Cardiac septum (tissue), 1 donor: ENCODE measurements at regions not wholly inside any gene's neighbourhood (a gene's known extent, or its start where the extent isn't known, plus 50 kb on each side); places are given as distances from the start of the nearest gene placed in this dataset.

Experiments
- DNase-seq: peaks from one replicate; pipeline ENCODE4 v3.0.0-alpha.2; 2020; ENCODE audit warnings: low spot score
- intact Hi-C: fragments of 100-400 bp; cut with DNase I; formaldehyde crosslinking; loops from one replicate; pipeline ENCODE4 v1.14.0; 2022
- donor health status: DM: no; HTN: no; CAD: no.

DNA sequence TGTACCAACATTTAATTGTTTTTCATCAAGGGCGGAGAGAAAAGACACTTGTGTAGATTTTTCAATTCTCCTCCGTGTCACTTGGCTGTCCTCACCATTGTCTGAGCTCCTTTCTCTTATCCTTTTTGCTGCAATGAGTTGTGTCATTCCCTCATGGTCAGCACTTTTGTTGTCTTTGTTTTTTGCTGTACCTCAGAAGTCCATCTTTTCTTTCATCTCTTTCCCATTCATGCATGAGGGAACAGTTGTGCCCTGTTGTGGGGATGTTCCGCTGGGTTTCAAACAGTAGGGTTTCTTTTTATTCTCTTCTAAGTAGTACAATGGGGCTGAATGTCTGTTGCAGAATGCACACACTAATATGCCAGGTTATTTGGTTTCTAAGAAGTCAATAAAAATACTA lies 222.6 kb downstream of the TM9SF2 start:
- intact Hi-C loops = no loop called here
- DNase-seq = no peak

DNA sequence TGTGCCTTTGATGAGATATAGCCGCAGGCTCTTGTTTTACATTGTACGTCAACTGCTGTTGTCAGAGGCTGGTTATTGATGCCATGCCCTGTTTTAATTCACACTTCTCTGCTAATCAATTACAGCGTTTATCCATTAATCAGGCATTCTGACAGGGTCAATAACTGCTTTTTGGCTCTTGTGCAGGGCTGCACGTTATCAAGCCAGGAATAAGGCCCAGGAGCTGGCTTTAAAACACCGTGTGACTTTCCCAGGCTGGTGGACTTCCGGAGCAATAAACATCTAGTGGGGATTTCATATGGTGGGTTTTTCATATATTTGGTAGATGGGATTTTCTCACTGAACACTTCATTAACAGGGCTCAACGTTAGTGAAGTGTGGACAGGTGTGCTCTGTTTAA lies 221.7 kb downstream of the TM9SF2 start:
- intact Hi-C loops = no loop called here
- DNase-seq = no peak

DNA sequence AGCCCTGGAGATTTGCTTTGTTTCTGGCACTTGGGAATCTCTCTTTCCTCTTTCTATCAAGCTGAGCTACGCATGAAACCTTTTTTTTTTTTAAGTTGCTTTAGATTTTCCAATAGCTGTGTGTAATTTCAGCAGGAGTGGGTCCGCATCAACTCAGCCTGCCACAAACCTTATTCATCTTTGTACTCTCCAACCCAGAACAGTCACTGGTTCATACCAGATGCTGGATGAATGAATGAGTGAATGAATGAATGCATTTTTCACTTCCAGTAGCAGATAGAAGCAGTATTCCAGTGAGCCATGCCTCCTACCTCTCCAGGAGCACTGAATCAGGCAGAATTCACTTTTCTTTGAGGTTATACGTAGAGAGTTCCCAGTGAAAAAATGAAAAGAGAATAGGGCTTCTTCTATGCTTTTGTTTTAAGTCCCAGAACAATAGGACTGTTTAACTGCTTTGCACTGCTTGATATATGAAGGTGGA lies 221.1 kb downstream of the TM9SF2 start:
- intact Hi-C loops = no loop called here
- no peak for DNase-seq

DNA sequence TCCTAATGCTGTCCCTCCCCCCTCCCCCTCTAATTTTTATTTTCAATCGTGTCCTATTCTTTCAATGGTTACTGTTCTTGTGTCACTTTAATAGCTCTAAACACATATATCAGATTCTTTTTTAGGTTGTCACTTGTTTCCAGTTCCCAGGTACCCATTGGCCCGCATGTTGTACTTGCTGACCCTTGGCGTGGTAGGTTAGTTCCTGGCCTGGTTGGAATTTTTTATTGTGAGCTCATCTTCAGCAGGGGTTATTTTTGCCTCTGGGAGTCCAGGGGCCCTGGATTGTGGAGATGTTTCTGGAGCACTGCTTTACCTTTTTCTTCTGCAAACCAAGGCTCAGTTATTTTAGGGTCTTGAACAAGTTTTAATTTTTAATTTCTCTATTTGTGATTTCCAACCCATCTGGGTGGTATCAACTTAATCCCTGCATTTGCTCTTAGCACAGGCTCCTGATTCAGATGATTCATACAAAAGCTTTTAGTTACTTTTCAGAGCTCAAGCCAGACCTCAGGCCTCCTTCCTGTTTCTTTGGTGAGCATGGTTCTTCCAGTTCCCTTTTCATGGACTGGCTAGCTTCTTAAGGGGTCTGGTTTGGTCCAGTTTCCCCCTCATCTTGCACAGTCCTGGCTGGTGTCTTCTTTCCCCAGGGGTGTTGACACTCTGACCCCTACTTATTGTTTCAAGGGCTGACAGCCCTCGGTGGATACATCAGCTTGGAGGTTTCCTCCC lies 220.5 kb downstream of the TM9SF2 start:
- intact Hi-C loops = no loop called here
- DNase-seq = no peak

DNA sequence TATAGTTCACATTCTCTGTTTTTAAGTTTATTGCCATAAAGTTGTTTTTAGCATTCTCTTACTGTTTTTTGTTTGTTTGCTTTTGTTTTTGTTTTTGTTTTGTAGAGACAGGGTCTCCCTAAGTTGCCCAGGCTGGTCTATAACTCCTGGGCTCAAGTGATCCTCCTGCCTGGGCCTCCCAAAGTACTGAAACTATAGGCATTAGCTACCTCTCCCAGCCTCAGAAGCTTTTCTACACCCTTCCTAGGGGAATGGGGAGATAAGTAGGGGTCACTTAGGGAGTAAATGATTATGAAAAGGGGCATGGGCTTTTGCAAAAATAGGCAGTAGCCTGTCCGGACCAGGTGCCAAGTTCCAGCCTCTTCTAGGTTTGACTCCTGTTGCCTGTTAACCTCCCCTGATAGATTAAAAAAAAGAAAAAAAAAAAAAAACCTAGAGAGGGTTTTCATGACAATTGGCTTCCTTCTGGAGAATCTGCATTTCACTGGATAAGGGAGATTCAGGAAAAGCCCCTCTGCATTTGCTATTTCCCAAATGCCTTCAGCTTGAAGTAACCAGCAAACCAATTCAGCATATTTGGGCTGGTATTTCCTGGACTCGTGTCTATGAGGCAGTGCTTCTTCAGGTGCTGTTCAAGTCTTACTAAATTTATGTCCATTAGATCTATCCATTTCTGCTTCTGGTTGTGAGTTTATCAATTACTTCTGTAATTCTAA lies 216.8 kb downstream of the TM9SF2 start:
- intact Hi-C loops = no loop called here
- DNase-seq = no peak

DNA sequence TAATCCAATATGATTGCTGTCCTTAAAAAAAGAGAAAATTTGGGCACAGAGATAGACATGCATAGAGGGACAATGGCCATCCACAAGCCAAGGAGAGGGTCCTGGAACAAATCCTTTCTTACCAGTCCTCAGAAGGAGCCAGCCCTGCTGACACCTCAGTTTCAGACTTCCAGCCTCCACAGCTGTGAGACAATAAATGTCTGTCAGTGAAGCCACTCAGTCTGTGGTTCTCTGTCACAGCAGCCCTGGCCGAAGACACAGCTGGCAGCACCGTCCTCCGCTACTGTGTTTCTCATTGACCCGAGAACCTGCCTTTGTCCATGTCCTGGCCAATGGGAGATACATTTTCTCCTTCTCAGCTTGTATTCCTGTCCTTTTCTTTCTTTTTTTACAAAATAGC lies 207.9 kb downstream of the TM9SF2 start:
- intact Hi-C loops = no loop called here
- DNase-seq = no peak

DNA sequence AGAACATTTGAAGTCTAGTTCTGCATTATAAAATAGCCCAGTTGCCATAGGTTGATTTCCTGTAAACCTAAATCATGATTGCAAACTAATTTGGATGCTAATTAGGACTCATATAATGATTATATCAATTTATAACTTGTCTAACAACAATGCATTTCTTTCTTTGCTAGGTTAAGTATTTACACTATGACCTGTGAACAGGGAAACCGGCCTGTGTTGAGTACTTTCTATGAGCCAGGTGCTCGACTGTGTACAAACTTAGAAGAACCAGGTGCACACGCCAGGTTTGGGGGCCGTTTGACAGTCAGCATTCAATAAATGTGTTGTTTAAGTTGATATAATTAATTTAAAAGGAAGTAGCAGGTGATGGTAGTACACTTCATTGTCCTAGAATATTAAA lies 203.1 kb downstream of the TM9SF2 start:
- no peak for DNase-seq
- intact Hi-C loops = no loop called here

DNA sequence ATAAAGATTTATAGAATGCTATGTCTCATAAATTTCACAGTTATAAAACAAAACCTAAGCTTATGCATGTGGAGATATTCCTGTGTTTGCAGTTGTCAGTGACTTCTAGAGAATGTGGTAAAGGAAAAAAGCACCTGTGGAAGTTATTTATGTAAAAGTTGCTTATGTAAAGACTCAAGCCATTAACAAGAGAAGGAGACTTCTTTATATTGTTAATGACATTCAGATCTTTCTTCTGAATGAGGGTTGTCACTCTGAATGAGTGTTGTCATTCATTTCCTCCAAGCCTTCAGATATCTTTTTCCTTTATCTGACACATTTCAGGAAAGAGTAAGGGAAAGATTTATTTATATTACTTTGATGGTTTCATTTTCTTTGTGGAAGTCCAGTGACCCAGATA lies 202.6 kb downstream of the TM9SF2 start:
- no peak for DNase-seq
- intact Hi-C loops = no loop called here

DNA sequence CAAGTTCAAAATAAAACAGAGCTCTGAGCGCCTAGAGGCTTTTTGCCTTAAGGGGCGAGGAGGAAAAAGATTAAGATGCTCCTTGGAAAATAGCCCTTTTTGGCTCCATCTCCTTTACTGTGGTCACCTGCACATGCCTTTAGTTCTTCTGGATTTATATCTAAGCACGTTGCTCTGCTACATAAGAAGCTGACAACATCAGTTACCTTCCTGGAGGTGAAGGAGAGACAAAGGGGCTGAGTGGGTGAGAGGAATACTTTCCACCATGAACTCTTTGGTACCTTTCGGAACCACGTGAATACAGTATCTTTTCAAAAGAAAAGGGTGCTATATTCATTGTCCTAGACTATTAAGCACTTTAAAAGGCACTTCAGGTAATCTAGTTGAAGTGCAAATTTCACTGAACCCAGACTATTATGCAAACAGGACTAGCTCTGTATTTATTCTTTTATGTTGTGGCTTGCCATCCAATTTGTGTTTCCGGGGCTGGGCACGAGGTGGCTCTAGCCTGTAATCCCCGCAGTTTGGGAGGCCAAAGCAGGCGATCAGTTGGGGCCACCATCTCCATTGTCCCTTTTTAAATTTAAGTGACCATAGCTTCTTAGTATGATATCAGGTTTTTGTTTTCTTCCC lies 201.5 kb downstream of the TM9SF2 start:
- intact Hi-C loops = no loop called here
- DNase-seq = no peak

DNA sequence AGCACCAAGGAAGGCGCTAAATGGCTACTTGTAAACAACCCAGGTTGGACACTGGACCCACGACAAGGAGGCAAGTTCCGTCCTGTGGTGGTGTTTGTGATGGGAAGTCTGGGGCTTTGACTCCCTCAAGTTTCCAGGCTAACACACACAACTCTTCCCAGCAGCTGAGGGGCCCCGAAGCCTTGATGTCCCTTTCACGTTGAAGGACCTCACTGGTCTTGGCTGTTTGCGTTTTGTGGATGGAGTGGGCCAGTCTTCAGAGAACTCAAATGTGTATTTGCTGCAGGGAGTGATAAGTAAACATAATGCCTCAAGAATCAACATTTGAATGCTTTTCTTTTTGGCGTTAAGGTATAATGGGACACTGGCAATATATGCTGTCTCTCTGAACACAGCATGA lies 199.2 kb downstream of the TM9SF2 start:
- intact Hi-C loops = no loop called here
- no peak for DNase-seq

DNA sequence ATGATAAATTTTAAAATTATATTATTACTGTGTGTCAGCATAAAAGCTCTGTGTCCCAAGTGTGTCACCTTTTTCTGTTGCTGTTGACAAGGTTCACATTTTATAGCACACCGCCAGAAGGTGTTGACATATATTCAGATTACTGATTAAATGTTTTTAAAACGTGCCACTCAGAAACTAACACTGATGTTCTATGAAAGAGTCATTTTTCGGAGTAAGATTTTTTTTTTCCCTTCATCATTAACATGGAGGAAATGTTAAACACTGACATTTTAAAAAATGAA lies 197.5 kb downstream of the TM9SF2 start:
- intact Hi-C loops = no loop called here
- DNase-seq = no peak

DNA sequence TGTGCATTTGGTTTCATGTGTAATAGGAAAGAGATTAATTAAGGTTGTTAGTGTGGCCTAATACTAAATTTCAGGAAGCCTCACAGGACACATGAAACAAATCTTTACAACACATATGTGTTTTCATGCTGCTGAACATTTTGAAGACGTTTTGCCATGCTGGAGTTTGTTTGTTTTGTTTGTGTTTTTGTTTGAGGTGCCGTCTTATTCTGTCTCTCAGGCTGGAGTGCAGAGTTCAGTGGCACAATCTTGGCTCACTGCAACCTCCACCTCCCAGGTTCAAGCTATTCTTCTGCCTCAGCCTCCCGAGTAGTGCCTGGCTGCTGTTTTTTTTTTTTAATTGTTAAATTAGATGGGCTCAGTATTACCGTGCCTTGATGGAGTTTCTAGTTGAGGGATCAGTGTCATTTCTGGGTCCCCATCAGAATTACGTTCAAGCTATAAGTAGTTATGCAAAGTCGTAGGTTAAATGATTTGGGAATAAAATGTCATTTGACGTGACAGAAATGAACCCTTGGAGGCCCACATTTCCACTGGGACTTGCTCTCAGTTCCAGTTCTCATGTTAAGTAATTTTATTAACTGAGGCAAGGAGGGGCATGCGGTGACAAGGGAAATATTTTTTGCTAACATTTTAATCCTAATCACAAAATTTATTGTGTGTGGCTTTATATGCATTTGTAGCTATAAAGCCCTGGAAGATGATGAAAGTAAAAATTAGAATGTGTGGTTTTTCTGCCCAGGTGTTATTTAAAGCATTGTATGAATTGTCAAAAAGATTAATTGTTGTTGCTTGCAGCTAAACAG lies 196.9 kb downstream of the TM9SF2 start:
- intact Hi-C loops = no loop called here
- DNase-seq = no peak

DNA sequence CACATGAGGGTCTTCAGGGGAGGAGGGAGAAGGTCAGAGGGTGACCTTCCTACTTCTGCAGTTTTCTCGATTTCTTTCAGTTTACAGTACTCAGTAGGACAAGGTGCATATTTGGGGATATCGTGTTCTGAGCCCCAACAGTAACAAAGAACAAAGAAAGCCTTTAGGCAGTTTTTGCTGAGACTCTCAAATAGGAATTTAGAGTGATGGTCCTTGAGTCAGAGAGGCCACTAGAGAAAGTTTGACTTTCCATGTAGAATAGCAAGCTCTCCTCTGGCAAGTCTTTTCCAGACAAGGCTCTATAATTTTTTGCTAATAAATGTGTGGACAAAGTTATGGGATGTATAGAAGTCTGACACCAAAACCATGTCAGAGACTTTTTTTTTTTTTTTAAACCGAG lies 194.6 kb downstream of the TM9SF2 start:
- no peak for DNase-seq
- intact Hi-C loops = no loop called here

DNA sequence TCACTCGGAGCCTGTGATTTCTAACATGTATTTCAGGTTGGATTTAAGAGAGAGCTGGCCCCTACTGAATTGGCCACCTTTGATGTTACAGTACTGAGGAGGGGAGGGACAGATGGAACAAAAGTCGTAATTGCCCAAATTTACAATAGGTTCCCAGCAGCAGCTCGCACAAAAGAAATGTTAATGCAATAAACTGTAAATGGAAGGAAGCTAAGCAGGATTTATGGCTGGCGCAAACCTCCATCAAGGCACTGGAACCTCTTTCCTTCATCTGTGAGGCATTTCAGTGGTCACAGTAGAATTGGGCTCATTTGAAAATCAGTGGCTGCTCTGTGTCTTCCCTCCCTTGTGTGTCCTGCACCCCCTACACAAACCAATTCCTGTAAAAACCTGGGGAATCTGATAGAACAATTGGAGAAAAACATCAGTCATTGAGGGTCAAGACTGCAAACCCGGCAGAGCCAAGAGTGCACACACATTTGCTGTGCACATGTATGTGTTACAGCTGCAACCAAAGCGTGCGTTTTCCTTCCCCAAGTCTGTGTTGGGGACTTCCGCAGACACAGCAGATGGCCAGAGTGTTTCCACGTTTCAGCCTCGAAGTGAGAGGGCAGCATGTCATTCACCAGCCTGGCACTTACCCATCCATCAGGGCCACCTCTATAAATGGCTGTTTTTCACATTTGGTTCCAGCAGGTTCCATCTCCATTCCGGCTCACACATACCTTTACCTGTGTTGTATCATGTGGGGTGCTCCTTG lies 192.8 kb downstream of the TM9SF2 start:
- intact Hi-C loops = no loop called here
- DNase-seq = no peak

DNA sequence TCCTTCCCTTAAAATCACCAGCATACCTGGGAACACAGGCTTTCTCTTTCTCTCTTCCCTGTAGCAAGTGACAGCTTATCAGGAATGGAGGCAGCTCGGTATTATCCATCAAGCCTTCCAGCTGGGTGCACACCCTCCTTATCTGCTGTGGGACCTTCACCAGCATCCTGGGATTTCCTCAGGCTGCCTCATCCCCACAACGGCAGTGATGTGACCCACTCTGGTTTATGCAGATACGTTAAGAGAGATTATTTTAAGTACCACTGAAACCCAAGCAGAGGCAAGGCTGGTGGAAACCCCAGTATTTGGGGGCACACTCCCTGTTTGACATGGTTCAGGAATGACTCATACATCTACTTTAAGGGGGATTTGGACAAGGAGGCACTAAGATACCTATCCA lies 192.1 kb downstream of the TM9SF2 start:
- DNase-seq = no peak
- intact Hi-C loops = no loop called here

DNA sequence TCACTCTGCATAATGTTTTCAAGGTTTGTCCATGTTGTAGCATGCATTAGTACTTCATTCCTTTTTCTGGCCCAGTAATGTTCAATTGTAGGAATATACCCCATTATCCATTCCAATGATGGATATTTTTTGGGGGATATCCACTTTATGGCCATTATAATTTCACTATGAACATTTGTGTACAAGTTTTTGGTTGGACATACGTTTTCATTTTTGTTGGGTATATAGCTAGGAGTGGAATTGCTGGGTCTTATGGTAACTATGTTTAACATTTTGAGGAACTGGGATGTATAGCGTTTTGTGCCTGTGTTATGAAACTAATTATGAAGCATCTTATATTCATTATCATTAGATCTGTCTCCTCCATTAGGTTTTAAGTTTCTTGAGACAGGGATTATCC lies 191.6 kb downstream of the TM9SF2 start:
- intact Hi-C loops = no loop called here
- no peak for DNase-seq

DNA sequence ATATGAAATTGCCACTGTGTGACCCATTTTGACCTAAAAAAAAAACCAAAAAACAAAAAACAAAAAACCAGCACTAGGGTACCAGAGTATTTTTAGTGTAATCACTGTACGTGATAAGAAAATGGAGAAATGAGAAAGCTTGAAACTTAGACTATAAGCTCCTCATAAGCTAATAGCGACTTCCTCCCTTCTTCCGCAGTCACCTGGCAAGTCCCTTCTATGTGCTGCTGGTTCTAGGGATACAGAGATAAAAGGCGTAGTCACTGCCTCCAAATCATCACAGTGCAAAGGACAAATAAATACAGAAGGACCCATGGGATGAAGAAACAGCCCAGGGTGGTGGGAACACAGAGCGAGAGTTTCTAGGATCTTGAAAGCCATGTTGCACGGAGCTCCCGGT lies 190.3 kb downstream of the TM9SF2 start:
- DNase-seq = no peak
- intact Hi-C loops = no loop called here

DNA sequence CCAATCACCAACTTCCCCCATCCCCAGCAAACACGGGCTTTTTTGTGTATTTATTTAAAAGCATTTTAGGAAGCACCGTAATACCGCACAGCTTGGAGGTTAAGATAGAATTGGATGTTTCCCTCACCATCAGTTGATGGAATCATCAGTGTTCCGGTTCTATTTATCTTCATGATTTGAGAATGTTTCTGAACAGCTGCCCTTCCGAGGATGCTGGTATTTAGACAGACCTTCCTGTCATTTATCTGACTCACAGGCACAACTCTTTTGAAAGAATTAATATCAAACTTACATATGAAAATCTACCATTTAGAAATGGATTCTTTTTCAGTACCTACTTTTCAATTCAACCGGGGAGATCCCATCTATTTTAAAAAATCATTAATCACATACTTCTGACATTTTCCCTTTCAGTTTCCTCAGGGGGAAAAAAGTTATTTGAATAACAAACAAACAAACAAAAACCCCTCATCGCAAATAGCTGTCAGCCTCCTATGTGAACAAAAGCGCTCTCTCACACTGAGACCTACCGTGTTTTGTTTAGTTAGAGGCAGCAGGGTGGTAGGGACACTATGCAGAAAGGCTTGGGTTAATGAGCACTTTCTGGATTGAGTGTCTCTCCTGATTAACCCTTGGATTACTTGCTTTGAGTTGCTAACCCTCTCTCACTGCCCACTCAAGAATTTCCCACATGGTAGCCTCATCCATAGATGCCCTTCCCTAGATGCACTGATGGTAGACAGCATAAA lies 189.3 kb downstream of the TM9SF2 start:
- intact Hi-C loops = no loop called here
- DNase-seq = no peak

DNA sequence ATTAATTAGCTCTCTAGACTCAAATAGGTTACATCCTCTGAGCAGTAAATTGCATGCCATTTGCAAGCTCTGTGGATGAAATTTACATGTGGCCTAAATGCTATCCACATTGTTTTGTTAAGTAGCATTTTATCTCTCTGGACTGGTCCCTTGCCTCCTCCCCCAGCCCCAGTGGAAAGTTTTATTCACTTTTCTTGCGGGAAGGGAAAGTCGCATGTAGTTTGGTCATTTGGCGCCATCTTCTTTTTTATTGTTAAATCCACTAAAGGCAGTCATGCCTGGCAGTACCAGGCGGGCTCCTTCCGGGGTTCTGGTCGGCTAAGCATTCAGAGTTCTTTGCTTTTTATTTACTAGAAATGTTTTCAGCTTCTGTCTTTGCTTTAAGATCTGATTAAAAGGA lies 188.7 kb downstream of the TM9SF2 start:
- intact Hi-C loops = no loop called here
- no peak for DNase-seq
